ENCODE measurements at regions not wholly inside any gene's neighbourhood (a gene's known extent, or its start where the extent isn't known, plus 50 kb on each side); places are given as distances from the start of the nearest gene placed in this dataset.

DNA sequence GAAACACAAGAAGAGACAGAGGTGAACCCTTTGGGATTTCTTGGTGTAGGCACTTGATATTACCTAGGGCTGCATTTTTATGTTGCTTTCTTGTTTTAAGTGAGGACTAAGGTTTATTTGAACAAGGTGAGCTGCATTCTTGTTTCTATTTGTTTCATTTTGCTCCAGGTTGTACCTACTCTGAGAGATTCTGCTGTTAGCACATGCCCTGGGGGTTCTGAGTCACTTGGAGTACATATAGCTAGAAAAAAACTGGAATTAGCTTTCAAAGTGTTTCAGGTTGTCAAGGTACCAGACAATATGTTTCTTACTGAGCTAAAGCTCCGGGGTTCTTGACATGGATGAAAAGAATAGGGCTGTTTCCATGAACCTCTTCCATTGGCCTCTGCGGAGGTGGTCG lies 299.4 kb downstream of the ICE1 start:
- no peaks in the 10 kb centered on the region for H3K79me2 ChIP-seq (ENCODE audit: low read length)
- H3K9ac ChIP-seq (ENCODE audit: low read length): no peak overlapping the region
- H3K4me2 ChIP-seq (ENCODE audit: low read depth, low read length): no peak overlapping the region
- H3K36me3 ChIP-seq (replicated peaks; ENCODE audit: insufficient read depth, low read length): no peaks in the 10 kb centered on the region
- H3K9me3 ChIP-seq (replicated peaks; ENCODE audit: insufficient read depth, low read length): no peaks in the 10 kb centered on the region
- H3K9me2 ChIP-seq (replicated peaks; ENCODE audit: insufficient read depth, low read length): no peaks in the 10 kb centered on the region
- no peak for TF ChIP-seq CTCF (IDR thresholded peaks at IDR 0.05; ENCODE audit: low read length)
- TF ChIP-seq EZH2 (optimal IDR thresholded peaks at IDR 0.05; ENCODE audit: low read depth, low read length): no peak
- TF ChIP-seq EZH2phosphoT487 (IDR thresholded peaks at IDR 0.05; ENCODE audit: low read length): no peak
- H2AFZ ChIP-seq (ENCODE audit: low read length): no peak overlapping the region
- H3F3A ChIP-seq (ENCODE audit: insufficient read depth, low read length): no peaks in the 10 kb centered on the region
- H3K4me1 ChIP-seq (ENCODE audit: low read length): no peaks in the 10 kb centered on the region
- H4K20me1 ChIP-seq (ENCODE audit: insufficient read depth, low read length): no peaks in the 10 kb centered on the region
- H3K4me3 ChIP-seq (ENCODE audit: low read length): no peak overlapping the region
- H3K27me3 ChIP-seq (replicated peaks; ENCODE audit: insufficient read depth, low read length): no peaks in the 10 kb centered on the region
- H3K27ac ChIP-seq (ENCODE audit: low read length): no peak overlapping the region
- no peak for DNase-seq

- no peaks in the 10 kb centered on the region for H3K4me1 ChIP-seq (ENCODE audit: low read length)
- H3K27ac ChIP-seq (ENCODE audit: low read length): no peak overlapping the region
- no peaks in the 10 kb centered on the region for H3K9me2 ChIP-seq (replicated peaks; ENCODE audit: insufficient read depth, low read length)
- no peaks in the 10 kb centered on the region for H3K27me3 ChIP-seq (replicated peaks; ENCODE audit: insufficient read depth, low read length)
- no peaks in the 10 kb centered on the region for H3F3A ChIP-seq (ENCODE audit: insufficient read depth, low read length)
- H3K9me3 ChIP-seq (replicated peaks; ENCODE audit: insufficient read depth, low read length): no peaks in the 10 kb centered on the region
- no peak for TF ChIP-seq EZH2phosphoT487 (IDR thresholded peaks at IDR 0.05; ENCODE audit: low read length)
- TF ChIP-seq CTCF (IDR thresholded peaks at IDR 0.05; ENCODE audit: low read length): no peak
- no peak for TF ChIP-seq EZH2 (optimal IDR thresholded peaks at IDR 0.05; ENCODE audit: low read depth, low read length)
- no peaks in the 10 kb centered on the region for H3K79me2 ChIP-seq (ENCODE audit: low read length)
- DNase-seq: no peak
- no peaks in the 10 kb centered on the region for H3K36me3 ChIP-seq (replicated peaks; ENCODE audit: insufficient read depth, low read length)
- no peak overlapping the region for H3K4me3 ChIP-seq (ENCODE audit: low read length)
- H2AFZ ChIP-seq (ENCODE audit: low read length): no peak overlapping the region
- no peaks in the 10 kb centered on the region for H4K20me1 ChIP-seq (ENCODE audit: insufficient read depth, low read length)
- no peak overlapping the region for H3K9ac ChIP-seq (ENCODE audit: low read length)
- no peak overlapping the region for H3K4me2 ChIP-seq (ENCODE audit: low read depth, low read length)
Measured at GRCh38 chr5:5719292-5719691, 296.8 kb downstream of the ICE1 start.

GRCh38 chr5:5716665-5717064 lies 294.2 kb downstream of the ICE1 start:
- no peaks in the 10 kb centered on the region for H3K9me3 ChIP-seq (replicated peaks; ENCODE audit: insufficient read depth, low read length)

More at GRCh38 chr5:5716665-5717064, 294.2 kb downstream of the ICE1 start:
- Histone ChIP-seq H3K36me3 (replicated peaks; ENCODE audit: insufficient read depth, low read length) (no peaks in the 10 kb centered on the region), H3K4me1 (ENCODE audit: low read length) (no peaks in the 10 kb centered on the region), H3K27me3 (replicated peaks; ENCODE audit: insufficient read depth, low read length) (no peaks in the 10 kb centered on the region), H2AFZ (ENCODE audit: low read length) (no peak overlapping the region), H3K4me3 (ENCODE audit: low read length) (no peak overlapping the region), H3F3A (ENCODE audit: insufficient read depth, low read length) (no peaks in the 10 kb centered on the region), H3K79me2 (ENCODE audit: low read length) (no peaks in the 10 kb centered on the region), H3K9ac (ENCODE audit: low read length) (no peak overlapping the region), H3K27ac (ENCODE audit: low read length) (no peak overlapping the region), H3K4me2 (ENCODE audit: low read depth, low read length) (no peak overlapping the region), H4K20me1 (ENCODE audit: insufficient read depth, low read length) (no peaks in the 10 kb centered on the region), H3K9me2 (replicated peaks; ENCODE audit: insufficient read depth, low read length) (no peaks in the 10 kb centered on the region)
- no peak for TF ChIP-seq EZH2phosphoT487 (IDR thresholded peaks at IDR 0.05; ENCODE audit: low read length)
- no peak for TF ChIP-seq EZH2 (optimal IDR thresholded peaks at IDR 0.05; ENCODE audit: low read depth, low read length)
- TF ChIP-seq CTCF (IDR thresholded peaks at IDR 0.05; ENCODE audit: low read length): no peak
- no peak for DNase-seq

Measured in MM.1S (cell line).